ENCODE measurements at regions not wholly inside any gene's neighbourhood (a gene's known extent, or its start where the extent isn't known, plus 50 kb on each side); places are given as distances from the start of the nearest gene placed in this dataset. TPM values are rescaled to one million over a fixed set of nuclear protein-coding genes. Genes with fewer than 3 reads are reported as not detected.

DNA sequence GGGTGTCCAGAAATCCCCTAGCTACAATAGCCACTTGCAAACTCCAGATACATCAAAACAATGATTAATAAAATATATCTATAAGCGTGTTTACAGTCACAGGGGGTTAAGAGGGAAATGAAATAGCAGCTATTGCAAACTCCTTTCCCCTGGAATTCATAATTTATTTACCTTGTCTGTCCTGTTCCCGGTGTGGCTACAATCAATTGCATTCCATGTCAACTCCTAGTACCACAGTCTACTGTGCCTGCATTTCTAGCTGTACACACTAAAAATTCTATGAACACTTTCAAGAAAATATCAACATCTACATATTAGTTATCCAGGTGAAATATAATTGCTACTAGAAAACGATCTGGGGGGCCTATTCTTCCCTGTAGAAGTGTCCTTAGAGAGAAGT lies 217.6 kb downstream of the ELAVL2 start:
- DNase-seq (ENCODE audit: low spot score in 2 of 2) (no peak), FAIRE-seq (no peak)

- DNase-seq (ENCODE audit: low spot score in 2 of 2) (no peak), FAIRE-seq (no peak)
Measured at GRCh38 chr9:23611869-23612268, 214.2 kb downstream of the ELAVL2 start.

DNA sequence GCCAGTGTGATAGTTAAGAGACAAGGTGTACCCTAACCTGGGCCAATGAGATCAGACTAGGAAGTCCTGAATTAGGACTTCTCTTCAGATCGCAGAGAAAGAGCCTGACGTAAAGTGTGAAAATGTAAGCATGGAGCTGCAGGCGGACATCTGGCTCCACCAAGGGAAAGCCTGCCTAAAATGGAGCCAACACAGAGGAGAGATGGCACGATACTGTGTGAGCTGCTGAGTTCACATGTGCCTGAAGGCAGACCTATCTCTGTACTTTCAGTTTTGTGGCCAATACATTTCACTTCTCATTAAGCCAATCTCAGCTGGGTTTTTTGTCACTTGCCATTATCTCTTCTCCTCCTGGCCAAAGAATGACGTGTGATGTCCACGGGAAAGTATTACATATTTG lies 210.5 kb downstream of the ELAVL2 start:
- FAIRE-seq: no peak
- DNase-seq (ENCODE audit: low spot score in 2 of 2): no peak

DNA sequence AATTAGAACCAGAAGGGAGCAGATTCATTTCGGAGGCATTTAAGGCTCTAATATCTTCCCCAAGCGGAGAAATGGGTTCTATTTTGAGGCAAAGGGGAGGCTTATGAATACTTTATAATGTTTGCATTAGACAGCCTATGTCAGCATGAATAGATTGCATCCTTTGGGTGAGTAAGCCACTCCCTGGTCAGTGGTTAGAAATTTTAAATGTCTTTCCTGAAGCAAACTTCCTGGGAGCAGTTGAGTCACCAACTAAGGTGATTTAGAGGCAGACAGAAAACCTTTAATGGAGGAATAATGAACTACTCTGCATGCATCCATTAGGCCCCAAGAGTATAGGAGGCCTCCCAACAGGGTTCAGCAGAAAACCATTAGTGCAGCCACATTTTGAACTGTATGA lies 204.9 kb downstream of the ELAVL2 start:
- no peak for FAIRE-seq
- DNase-seq (ENCODE audit: low spot score in 2 of 2): no peak

GRCh38 chr9:23621924-23622323 lies 204.1 kb downstream of the ELAVL2 start:
- DNase-seq (ENCODE audit: low spot score in 2 of 2): no peak
- FAIRE-seq: no peak

DNA sequence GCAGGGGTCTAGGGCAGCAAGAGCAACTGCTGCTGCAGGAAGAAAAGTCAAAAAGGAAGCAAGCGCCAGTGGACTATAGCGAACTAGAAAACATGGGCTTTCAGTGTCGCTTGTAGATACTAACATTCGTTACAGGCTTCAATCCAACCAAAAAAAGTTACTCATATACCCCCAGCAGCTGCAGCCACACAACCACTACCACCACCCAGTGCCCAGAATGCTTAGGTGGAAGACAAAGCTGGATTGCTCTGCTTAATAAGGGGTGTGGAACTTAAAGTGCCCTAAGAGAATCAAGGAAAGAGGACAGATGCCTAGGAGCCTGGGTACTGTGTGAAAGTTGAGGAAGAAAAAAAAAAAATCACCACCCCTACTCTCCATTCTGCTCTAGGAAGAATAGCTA lies 203.6 kb downstream of the ELAVL2 start:
- no peak for FAIRE-seq
- no peak for DNase-seq (ENCODE audit: low spot score in 2 of 2)

- FAIRE-seq: no peak
- no peak for DNase-seq (ENCODE audit: low spot score in 2 of 2)
Measured at GRCh38 chr9:23630488-23630887, 195.6 kb downstream of the ELAVL2 start.

- FAIRE-seq (no peak), DNase-seq (ENCODE audit: low spot score in 2 of 2) (no peak)
Measured at GRCh38 chr9:23635276-23635675, 190.8 kb downstream of the ELAVL2 start.

DNA sequence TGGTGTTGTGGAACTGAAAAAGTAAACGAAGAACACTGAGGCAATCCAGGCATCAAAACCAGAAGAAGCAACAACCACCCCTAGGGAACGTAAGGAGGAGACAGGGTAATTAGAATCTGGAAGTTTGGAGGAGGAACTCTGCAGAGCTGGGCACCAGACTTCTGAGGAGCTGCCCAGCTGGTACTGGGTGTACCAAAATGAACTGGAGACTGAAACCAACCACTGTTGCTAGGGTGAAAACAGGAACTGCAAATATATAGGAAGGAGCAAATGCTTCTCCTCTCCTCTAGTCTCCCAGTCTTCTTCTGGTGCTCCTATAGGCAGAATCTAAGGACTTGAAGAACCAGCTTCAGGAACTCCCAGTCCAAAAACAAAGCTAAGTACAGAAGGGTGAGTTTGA lies 189.8 kb downstream of the ELAVL2 start:
- DNase-seq (ENCODE audit: low spot score in 2 of 2): no peak
- FAIRE-seq: no peak

DNA sequence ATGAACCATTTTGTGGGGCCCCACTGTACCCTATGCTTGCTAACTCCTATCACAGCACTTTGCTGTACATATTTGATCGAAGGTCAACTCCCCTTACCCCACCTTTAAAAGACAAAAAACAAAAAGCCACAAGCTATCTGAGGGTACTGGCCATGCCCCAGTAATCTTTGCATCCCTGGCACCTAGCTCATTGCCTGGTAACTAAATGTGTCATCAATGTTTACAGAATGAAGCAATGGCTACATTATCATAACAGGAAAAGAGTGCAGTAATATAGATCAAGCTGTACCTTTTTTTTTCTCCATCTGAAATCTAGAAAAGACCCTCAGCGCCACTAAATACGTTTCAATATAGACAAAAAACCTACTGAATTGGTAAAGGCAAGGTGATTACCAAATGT lies 188.0 kb downstream of the ELAVL2 start:
- DNase-seq (ENCODE audit: low spot score in 2 of 2): no peak

DNA sequence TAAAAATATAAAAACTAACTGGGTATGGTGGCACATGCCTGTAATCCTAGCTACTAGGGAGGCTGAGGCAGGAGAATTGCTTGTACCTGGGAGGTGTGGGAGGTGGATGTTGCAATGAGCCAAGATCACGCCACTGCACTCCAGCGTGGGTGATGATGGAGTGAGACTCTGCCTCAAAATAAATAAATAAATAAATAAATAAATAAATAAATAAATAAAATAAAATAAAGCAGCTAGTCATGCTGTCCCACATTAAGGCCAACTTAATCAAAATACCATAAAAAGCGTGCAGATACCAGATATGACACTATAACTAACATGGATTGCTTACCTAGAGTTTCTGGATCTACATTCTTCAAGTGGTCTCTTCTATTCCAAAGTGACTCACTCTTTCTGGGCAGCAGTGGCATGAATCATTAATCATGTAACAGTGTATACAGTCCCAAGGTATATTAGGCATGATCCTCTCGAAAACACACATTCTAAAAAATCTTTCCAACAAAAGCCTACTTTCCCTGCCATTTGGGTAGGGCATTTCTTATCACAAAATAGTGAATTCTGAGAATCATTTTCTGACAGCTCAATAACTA lies 187.1 kb downstream of the ELAVL2 start:
- FAIRE-seq (no peak), DNase-seq (ENCODE audit: low spot score in 2 of 2) (no peak)

More for the DNA sequence above, 188.0 kb downstream of the ELAVL2 start:
- FAIRE-seq: no peak

Small RNA genes in the stretch of these regions (small RNA-seq; reads per million reads assigned to genes)
- gene SUMO2P2: not detected
